ENCODE measurements at regions not wholly inside any gene's neighbourhood (a gene's known extent, or its start where the extent isn't known, plus 50 kb on each side); places are given as distances from the start of the nearest gene placed in this dataset.
"Not testable (repeated sequence)": the region's sequence is repeated elsewhere in the genome, so short reads cannot be mapped to it uniquely, and the experiment has no call there.

- DNase-seq (ENCODE audit: low spot score), result no peak
Measured at GRCh38 chr14:22152161-22152870, 436.7 kb downstream of the DAD1 start.

GRCh38 chr14:22151121-22151520 lies 437.9 kb downstream of the DAD1 start:
- no peak for DNase-seq (ENCODE audit: low spot score)

- no peak for DNase-seq (ENCODE audit: low spot score)
Measured at GRCh38 chr14:22149058-22149457, 440.0 kb downstream of the DAD1 start.

- DNase-seq (ENCODE audit: low spot score), result no peak
Measured at GRCh38 chr14:22147716-22148115, 441.3 kb downstream of the DAD1 start.

- no peak for DNase-seq (ENCODE audit: low spot score)
Measured at GRCh38 chr14:22143363-22143762, 445.7 kb downstream of the DAD1 start.

DNA sequence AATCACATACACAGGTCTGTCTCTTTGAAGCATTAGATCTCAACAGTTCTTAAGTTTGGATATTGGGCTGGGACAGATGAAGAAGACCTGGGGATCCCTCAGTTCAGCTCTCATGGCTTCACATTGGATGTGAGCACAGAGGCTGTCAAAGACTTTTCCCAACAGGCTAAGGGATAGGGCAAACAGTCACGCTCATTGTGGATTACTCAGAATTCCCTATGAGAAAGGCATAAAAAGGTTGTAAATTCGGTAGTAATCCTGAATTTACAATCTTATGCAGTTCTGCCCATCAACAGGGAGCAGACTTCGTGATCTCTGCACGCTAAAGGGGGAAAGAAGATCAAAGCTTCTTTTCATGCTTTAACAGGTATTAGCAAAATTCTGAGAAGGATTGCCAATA lies 448.4 kb downstream of the DAD1 start:
- no peak for DNase-seq (ENCODE audit: low spot score)

- no peak for DNase-seq (ENCODE audit: low spot score)
Measured at GRCh38 chr14:22131749-22132476, 457.1 kb downstream of the DAD1 start.

DNA sequence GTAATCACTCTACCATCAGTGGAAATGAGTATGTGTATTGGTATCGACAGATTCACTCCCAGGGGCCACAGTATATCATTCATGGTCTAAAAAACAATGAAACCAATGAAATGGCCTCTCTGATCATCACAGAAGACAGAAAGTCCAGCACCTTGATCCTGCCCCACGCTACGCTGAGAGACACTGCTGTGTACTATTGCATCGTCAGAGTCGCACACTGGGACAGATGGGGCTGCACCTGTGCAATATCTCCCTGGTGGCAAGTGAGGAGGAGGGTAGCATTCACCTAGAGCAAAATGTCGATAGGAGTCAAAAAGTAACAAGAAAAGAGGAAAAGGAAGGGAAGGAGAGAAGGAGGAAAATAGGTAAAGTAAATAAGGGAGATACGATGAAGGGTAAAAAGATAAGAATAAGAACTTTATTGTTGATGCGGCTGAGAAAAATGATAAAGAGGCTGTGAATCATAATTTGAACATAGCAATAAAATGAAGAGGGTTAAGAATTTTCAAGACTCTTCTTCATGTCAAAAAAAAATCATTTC lies 450.5 kb upstream of the OR4E1 start:
- DNase-seq (ENCODE audit: low spot score), result no peak

DNA sequence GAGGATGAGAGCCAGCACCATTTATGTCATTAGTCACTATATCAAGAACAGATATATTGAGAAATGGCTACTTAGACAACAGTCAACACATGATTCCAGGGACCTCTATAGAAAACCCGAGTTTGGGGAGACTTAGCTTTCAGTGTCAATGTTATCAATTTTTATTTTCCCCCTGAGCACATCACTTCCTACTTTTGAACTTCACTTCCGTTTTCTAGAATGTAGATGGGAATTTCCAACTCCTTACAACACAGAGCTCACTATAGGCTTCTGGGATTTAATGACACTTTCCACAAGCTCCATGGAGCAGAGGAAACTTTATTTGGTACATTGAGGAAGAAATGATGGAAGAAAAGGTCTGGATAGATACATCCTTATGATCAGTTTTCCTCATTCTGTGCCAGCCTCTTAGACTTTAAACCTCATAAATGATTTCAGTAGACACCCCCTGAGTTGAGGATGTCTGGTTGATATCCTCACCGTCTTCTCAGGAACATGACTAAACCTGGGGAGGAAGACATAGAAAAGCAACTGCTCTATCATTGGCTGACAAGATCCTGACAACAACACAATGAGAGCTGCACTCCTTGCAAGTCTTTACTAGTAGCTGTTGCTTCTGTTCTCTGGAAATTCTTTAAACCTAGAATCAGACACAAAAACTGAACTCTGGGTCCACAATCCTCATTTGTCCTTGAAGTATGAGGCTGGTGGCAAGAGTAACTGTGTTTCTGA lies 449.4 kb upstream of the OR4E1 start:
- DNase-seq (ENCODE audit: low spot score), result no peak

GRCh38 chr14:22122227-22122818 lies 448.7 kb upstream of the OR4E1 start:
- DNase-seq (ENCODE audit: low spot score), result no peak

DNA sequence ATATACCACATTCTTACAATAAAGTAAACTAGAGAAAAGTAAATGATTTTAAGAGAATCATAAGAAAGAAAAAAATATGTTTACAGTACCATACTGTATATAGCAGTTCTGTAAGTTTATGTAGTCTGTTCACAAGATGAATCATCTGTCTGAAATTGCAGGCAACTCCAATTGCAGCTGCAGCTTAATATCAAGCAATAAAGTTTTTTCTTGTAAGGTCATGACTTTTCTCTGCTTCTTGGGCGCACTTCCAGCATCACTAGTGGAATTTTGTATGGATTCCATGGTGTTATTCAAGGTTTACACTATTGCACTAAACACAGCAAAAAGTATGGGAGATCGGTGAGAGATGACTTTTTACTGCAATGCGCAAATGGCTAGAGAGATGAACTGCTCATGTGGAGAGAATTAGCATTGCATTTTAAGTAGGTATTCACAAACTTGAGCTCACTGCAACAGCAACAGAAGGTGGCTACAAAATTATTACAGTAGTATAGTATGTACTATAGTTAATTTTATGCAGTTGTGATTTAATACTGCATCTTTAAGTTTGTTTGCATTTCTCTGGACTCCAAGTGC lies 445.4 kb upstream of the OR4E1 start:
- DNase-seq (ENCODE audit: low spot score), result no peak

- DNase-seq (ENCODE audit: low spot score), result no peak
Measured at GRCh38 chr14:22113401-22113800, 439.8 kb upstream of the OR4E1 start.

DNA sequence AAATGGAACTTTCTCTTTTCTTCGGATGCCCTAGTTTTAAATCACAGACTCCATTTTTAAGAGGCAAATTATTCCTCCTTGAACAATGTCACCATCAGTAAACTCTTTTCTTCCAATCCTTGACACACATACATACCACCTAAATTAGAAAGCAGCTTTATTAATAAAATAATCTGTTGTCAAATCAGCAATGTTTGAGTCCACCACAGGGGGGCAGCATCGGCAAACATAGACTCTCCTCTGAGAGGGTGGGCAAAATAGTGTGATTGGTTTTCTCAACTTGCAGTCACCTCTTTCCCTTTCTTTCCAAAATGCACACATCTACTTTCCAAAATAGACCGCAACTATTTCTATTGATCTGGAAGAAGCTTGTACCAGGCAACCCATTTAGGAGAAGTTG lies 438.4 kb upstream of the OR4E1 start:
- no peak for DNase-seq (ENCODE audit: low spot score)

GRCh38 chr14:22107753-22108152 lies 434.1 kb upstream of the OR4E1 start:
- no peak for DNase-seq (ENCODE audit: low spot score)

DNA sequence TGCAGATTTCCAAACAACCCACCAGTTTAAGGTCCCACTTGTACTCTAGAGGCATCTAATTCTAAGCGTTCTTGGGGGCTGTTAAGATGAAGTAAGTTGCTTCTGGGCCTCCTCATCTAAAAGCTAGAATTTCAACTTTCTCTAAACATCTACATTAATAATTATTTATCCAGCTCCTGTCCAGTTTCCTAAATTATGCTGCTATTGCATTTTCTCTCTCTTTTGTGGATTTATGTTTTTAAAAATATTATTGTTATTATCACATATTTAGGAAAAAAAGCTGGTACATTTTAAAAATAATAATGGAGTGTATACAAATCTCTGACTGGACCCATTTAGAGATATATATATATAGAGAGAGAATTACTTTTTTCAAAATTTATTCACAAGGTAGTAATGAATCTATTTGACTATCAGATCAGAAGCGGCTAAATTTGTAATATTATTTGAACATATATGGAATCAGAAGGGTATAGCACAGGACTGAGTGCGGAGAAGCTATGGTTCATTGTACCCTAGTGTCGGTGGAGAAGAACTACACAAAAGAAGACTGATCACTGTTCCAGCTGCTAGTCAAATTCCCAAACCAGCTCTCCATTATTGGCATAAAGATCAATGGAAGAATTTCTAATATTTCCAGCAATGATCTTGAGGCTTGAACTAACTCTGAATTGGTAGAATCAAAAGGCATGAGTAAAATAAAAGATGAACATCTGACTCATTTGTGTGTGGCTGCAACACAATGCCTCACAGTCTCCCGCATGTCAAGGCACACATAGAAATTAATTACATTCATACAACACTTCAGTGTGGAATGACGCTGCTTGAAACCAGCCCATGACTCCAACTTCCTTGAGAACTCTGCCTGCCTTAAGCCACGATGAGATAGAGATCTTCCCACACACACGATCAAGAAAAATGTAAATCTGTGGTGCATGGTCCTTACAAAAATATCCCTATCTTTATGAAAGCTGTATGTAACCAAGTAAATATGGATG lies 433.4 kb upstream of the OR4E1 start:
- no peak for DNase-seq (ENCODE audit: low spot score)

DNA sequence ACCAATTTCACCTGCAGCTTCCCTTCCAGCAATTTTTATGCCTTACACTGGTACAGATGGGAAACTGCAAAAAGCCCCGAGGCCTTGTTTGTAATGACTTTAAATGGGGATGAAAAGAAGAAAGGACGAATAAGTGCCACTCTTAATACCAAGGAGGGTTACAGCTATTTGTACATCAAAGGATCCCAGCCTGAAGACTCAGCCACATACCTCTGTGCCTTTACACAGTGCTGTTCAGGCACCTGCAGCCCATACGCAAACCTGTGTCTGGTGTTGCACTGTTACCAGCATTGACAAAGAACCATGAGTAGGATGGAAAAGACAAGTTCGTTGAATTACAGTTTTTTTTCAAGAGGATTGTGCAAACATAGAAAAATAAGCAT lies 432.0 kb upstream of the OR4E1 start:
- DNase-seq (ENCODE audit: low spot score), result no peak

- DNase-seq (ENCODE audit: low spot score), result no peak
Measured at GRCh38 chr14:22105006-22105623, 431.5 kb upstream of the OR4E1 start.

DNA sequence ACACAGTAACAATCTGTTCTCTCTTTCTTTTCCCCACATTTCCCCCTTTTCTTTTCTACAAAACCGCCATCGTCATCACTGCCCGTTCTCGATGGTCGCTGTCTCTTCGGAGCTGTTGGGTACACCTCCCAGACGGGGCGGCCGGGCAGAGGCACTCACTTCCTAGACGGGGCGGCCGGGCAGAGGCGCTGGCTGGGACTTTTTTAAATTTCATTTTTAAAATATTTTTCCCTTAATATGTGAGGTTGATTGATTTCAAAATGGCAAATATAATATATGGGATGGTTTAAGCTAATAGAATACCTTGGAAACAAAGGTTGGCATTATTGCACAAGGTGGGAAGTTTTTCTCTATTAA lies 427.1 kb upstream of the OR4E1 start:
- DNase-seq (ENCODE audit: low spot score), result not testable (repeated sequence)

DNA sequence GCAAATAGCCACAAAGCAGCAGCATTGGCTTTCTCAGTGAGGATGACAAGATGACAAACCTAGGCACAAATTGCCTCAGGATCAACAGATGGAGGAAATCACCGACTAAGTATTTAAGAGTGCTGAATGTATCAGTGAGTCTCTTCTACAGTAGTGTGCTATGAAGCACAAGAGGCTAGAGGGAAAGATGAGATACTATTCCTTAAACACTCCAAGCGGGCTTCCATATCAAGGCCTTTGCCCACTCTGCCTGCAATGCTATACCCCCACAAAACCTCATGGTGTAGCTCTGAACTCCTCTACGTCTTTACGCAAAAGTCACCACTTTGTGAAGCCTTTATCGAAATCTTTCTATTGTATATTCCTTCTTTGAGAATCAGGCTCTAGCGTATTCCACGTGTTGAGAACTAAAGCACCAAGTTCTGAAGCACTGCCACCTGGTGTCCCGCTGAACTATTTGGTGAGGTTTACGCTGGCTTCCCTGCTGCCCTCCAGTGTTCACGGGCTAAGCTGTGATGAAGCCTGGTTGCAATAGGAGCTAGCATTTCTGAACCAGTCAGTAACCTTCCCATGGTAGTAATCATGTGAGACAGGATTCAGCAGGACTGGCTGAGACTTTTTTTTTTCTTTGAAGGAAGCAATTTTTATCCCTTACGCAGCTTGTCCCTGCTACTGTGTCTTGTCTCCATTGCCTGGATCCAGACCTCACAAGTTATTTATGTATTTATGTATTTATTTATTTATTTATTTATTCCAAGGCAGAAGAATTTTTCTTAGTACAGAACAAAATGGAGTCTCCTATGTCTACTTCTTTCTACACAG lies 426.5 kb upstream of the OR4E1 start:
- no peak for DNase-seq (ENCODE audit: low spot score)

DNA sequence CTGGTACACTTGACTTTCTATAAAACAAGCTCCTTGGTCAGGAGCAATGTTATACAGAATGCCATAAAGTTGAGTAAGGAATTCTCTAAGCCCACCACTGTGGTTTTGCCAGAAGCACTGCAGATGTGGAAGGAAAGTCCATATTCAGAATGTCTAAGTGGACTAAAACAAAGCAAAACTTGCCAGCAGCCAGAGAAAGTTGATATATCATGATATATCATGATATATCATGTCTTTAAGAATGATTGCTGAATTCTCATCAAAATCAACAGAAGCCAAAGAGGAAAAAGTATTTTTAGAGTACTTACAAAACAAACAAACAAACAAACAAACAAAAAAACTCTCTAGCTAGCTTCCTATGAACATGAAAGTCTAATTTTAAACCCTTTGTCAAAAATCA lies 424.8 kb upstream of the OR4E1 start:
- DNase-seq (ENCODE audit: low spot score), result no peak
